Fibroblast of skin of left biceps (primary cell): ENCODE measurements at regions not wholly inside any gene's neighbourhood (a gene's known extent, or its start where the extent isn't known, plus 50 kb on each side); places are given as distances from the start of the nearest gene placed in this dataset.

Experiments
- DNase-seq, 2 experiments: peaks; one replicate each; pipeline ENCODE4 v3.0.0-alpha.2; 2013; ENCODE audit warnings: low read depth in 2 of 2

- DNase-seq: no peak
Observed at GRCh38 chr11:70521475-70522308, 123.4 kb downstream of the CTTN start.

DNA sequence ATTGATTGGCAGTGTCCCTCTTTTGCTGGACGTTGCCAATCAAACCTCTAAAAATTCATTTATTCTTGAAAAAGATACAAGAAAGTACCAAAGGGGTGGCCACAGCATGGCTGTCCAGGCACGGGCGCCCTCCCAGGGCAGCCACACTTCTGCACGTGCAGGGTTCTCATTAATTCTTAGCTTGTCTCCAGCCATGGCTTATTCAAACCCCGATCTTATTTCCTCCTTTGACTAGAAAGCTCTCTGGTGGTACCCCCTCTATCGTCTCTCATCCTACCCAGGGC is 123.9 kb downstream of the CTTN start:
- no peak for DNase-seq

GRCh38 chr11:70522593-70523311 is 124.4 kb downstream of the CTTN start:
- no peak for DNase-seq

DNA sequence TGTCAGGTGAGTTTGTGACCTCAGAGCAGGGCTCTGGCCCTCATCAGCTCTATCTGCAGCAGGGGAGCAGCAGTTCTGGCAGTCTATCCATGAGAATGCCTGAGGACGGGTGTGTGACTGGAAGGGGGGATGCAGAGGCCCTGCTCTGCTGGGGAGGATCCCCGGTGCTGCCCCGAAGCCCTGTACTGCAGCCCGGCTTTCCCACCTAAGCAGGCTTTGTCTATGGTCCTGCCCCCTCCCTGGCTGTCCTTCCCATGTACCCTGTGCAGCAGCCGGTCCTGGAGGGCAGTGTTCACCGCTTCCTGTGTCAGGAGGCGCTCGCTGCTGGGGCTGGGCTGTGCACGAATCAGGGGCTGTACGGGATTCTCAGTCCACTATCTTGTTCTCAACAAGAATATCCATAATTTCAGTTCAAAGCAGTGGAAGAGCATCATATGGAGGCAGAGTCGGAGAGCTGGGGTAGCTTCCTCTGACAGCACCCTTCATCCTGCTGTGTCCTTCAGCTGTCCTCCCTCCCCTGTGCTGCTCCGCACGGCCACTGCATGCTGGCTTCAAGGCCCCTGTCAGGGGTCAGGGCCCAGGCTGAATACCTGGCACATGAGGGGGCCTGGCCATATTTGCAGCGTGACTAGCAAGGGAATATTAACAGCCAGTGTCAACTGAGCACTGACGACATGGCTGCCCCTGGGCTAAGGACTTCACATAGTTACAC is 125.2 kb downstream of the CTTN start:
- DNase-seq: no peak

DNA sequence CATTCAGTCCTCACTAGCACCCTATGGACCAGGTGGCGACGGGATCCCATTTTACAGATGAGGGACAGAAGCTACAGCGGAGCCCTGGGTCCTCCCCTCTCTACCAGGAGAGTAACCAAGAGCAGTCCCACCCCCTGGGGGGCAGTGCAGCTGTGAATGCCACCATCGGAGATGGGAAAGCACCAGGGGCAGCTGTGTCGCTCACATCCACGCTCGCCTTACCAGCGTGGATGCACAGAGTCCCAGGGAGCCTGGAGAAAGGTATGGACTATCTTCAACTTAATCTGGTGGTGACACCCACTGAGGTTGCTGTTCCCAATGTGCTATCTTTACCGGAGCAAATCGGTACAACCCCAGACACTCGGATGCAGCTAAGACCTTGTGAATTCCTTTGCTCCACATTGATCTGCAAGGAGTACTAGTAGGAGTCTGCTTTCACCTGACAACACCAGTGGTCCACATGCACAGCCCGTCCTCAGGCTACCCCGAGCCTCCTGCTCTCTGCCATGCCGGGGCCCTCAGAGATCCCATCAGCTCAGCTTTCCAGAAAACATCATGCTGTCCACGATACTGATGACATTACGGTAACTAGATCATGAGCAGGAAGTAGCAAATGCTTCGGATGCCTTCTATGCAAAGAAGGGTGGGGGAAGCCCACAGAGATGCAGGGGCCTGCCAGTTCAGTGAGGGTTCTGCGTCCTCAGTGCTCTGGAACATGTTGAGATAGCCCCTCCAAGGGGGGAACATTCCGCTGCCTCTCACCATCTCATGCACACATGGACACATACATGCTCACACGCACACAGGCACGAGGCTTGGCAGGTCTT is 126.0 kb downstream of the CTTN start:
- DNase-seq: peak in 1 of 2 experiments; percentile 1

DNA sequence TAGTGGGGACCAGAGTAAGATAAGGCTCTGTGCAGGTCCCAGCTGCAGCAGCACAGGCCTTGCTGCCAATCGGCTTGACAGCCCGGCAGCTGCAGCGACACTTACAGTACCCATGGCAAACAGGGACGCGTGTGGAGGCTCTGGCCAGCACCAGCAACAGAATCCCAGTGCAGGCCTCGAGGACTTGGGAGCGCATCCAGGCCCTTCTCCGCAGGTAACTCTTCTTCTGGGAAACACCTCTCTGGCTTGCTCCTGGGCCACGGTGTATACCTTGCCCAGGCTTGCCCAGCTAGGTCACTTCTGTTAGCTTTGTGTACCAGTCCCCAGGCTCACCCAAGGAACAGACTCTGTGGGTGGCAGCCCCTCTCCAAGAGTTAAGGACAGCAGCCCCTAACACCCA is 126.7 kb downstream of the CTTN start:
- no peak for DNase-seq

DNA sequence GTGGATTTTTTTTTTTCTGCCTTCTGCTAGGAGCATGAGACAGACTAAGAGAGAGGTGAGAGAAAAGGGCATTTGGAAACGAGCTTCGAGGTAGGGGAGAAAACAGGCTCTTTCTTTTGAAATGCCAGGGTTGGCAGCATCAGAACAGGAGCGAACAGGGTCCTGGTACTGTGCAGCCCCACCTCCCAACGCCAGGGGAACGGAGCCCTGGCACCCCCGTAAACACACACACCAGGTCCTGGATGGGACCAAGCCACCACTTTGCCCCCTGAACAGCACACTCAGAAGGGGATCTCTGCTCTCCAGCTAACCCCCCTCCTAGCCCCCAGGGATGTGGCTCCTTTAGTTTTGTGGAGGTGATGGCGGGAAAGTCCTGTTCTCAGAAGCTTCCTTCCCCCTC is 127.1 kb downstream of the CTTN start:
- no peak for DNase-seq

DNA sequence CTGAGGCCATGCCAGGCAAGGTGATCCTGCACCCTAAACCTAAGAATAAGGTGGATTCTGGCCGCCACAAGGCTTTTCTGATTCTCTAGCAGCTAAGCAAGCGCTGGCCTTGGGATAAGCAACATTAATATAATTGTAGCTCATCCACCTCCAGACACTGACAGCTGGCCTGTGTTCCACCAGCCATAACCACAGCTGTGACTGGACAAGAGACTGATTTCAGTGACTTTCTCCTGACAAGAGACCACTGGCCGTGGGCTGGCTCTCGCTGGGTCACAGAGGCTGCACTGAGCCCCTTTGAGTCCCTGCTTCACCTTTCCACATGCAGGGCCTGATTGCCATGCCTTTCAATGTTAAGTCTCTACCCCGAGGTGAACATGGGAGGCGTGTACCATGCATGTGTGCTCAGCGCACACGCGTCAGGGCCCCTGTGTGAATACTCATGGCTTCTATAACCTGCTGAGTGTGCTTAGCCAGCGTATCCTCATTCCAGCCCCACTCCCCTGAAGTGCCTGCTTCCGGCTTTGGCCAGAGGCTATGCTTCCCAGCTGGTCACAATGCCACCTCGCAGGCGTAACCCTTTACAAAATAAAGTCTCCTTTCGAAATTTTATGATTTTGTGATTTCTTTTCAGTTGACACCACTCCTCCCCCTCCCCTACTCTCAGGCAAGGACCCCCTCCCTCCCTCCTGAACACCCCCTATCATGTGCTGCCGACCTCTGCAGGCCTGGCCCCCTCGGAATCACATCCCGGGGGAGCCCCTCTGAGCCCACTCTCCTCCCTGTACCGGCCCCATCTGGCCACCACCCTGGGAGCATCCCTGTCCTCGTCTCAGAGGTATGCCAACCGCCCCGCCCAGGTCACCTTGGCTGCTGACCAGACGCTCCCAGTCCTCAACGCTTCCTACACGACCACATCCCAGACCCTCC is 128.1 kb downstream of the CTTN start:
- DNase-seq: no peak

- no peak for DNase-seq
Observed at GRCh38 chr11:70527046-70527395, 128.7 kb downstream of the CTTN start.

GRCh38 chr11:70527429-70528045 is 129.2 kb downstream of the CTTN start:
- no peak for DNase-seq

- DNase-seq: no peak
Observed at GRCh38 chr11:70528046-70528793, 129.9 kb downstream of the CTTN start.

GRCh38 chr11:70528794-70529580 is 130.7 kb downstream of the CTTN start:
- DNase-seq: no peak

DNA sequence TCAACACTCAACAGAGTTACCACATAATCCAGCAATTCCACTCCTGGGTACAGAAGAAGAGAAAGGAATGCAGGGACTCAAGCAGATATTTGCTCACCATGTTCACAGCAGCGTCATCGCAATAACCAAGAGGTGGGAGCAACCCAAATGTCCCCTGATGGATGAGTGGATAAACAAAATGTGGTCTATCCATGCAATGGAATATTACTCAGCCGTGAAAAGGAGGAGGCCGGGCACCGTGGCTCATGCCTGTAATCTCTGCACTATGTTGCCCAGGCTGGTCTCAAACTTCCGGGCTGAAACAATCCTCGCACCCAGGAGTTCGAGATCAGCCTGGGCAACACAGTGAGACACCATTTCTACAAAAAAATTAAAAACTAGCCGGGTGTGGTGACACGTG is 131.7 kb downstream of the CTTN start:
- no peak for DNase-seq

DNA sequence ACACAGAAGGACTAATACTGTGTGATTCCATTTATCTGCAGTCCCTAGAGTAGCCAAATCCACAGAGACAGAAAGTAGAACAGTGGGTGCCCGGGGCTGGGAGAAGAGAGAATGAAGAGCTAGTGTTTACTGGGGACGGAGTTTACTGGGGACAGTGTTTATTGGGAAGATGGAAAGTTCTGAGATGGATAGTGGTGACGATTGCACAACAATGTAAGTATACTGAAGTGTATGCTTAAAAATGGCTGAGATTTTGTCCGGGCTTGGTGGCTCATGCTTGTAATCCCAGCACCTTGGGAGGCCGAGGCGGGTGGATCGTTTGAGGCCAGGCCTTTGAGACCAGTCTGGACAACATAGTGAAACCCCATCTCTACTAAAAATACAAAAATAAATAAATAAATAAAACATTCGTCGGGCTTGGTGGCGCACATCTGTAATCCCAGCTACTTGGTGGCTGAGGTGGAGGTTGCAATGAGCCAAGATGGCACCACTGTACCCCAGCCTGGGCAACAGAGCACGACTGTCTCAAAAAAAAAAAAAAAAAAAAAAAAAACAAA is 132.4 kb downstream of the CTTN start:
- DNase-seq: no peak

DNA sequence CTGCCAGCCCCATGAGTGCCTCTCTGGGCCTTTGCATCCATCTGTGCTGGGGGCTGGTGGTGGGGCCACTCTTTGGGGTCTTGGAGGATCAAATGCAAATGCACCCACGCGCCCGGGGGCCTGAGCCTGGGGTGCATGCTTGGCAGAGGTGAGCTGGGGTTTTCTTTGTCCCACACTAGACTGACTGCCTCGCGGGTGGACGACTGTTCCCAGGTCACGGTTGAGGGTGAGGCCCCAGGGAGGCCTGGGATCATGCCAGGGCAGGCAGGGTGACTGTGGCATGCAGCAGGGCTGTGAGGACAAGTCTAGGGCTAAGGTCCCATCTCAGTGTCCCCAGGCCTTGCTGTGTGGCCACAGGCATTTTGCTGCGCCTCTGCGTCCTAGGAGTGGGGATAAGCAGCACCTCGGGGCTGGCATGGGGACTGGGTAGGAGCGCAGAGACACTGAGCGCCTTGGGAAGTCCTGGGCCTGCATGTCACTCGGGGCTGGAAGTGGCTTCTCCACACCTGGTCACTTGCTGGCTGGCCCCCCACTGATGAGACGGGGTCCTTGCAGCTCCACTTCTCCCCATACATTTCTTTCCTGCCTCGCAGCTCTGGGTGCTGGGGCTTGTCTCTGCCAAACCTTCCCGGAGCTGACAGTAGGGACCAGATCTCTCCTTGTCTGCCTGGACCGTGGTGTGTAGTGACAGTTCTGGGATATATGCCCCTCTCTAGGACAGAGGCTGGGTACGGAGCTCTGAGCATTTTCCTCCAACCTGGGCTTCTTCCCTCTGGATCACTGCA is 133.1 kb downstream of the CTTN start:
- DNase-seq: no peak

DNA sequence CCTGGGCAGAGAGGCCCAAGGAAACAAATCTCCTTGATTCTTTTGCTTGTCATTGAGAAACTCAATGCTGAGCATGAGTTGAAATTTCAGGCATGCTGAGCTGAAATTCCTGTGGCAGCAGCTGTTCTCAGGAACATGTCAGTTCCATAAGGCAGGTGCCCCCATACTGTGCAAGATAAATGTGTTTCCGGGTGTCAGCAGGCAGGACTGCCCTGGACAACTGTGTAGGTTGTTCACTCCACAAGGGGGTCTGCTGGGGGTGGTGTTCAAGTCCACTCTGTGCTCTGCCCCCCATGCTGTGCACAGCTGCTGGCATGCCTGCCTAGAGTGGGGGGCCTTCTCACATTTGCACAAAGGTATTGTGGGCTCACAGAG is 133.7 kb downstream of the CTTN start:
- no peak for DNase-seq

GRCh38 chr11:70532731-70533130 is 134.4 kb downstream of the CTTN start:
- no peak for DNase-seq
